Stimulated activated naive B cell treated with anti-CD40 and anti-IgM and Interleukin-4, amounts not matched to agents 10 μg/mL and 1 μg/mL and 100 μg/mL, for 72 hours (primary cell): ENCODE measurements at regions not wholly inside any gene's neighbourhood (a gene's known extent, or its start where the extent isn't known, plus 50 kb on each side); places are given as distances from the start of the nearest gene placed in this dataset.
A peak's percentile ranks its signal among the peaks of the same experiment; 100 is the strongest.

Experiments
- ATAC-seq, 2 donors: fragments of 150-1000 bp; cut with Tn5 transposase; replicated peaks; 2 replicates each; pipeline ENCODE4 v1.10.0; 2021; ENCODE audit warnings: moderate library complexity in 1 of 2
- DNase-seq: peaks from one replicate; pipeline ENCODE4 v3.0.0; 2021
- H3K27ac Mint-ChIP-seq: one replicate; pipeline ENCODE4 v1.8.0; 2022; ENCODE audit warnings: mild to moderate bottlenecking, mixed read lengths
- H3K27me3 Mint-ChIP-seq, 2 donors: one replicate each; pipeline ENCODE4 v1.8.0; 2022; ENCODE audit warnings: mixed read lengths in 2 of 2
- H3K36me3 Mint-ChIP-seq, 2 donors: one replicate each; pipeline ENCODE4 v1.8.0; 2022; ENCODE audit warnings: mixed read lengths in 2 of 2, mild to moderate bottlenecking in 1 of 2
- H3K4me1 Mint-ChIP-seq, 2 donors: one replicate each; pipeline ENCODE4 v1.8.0; 2022; ENCODE audit warnings: mixed read lengths in 2 of 2, mild to moderate bottlenecking in 1 of 2
- H3K4me3 Mint-ChIP-seq, 2 donors: one replicate each; pipeline ENCODE4 v1.8.0; 2022; ENCODE audit warnings: mild to moderate bottlenecking in 2 of 2, mixed read lengths in 2 of 2, moderate library complexity in 1 of 2
- H3K9me3 Mint-ChIP-seq, 2 donors: one replicate each; pipeline ENCODE4 v1.8.0; 2022; ENCODE audit warnings: mixed read lengths in 2 of 2, mild to moderate bottlenecking in 1 of 2

GRCh38 chr2:60000686-60001085 is 552.8 kb downstream of the BCL11A start:
- DNase-seq (no peak), ATAC-seq (peak in 1 of 2 donors; percentile 3)
- Mint-ChIP-seq H3K4me3 (no peak overlapping the region), H3K9me3 (no peaks in the 10 kb centered on the region), H3K27me3 (no peaks in the 10 kb centered on the region), H3K4me1 (peaks cover 19 to 38% of the 10 kb centered on the region in 2 donors), H3K36me3 (no peaks in the 10 kb centered on the region), H3K27ac (no peak overlapping the region)

- peak; percentile 55 to 60 for ATAC-seq
Measured at GRCh38 chr2:59998324-59998723, 555.1 kb downstream of the BCL11A start.

GRCh38 chr2:59997371-59997770 is 556.1 kb downstream of the BCL11A start:
- Mint-ChIP-seq H3K9me3 (no peaks in the 10 kb centered on the region), H3K4me1 (peaks cover 20 to 40% of the 10 kb centered on the region in 2 donors), H3K36me3 (no peaks in the 10 kb centered on the region), H3K4me3 (no peak overlapping the region), H3K27ac (no peak overlapping the region), H3K27me3 (no peaks in the 10 kb centered on the region)
- ATAC-seq (no peak), DNase-seq (no peak)

More at GRCh38 chr2:59998324-59998723, 555.1 kb downstream of the BCL11A start:
- peaks cover 19 to 40% of the 10 kb centered on the region in 2 donors for H3K4me1 Mint-ChIP-seq
- no peak overlapping the region for H3K4me3 Mint-ChIP-seq
- DNase-seq = no peak
- no peaks in the 10 kb centered on the region for H3K27me3 Mint-ChIP-seq
- no peaks in the 10 kb centered on the region for H3K9me3 Mint-ChIP-seq
- no peak overlapping the region for H3K27ac Mint-ChIP-seq
- H3K36me3 Mint-ChIP-seq = no peaks in the 10 kb centered on the region

GRCh38 chr2:59996855-59997254 is 556.6 kb downstream of the BCL11A start:
- H3K9me3 Mint-ChIP-seq = no peaks in the 10 kb centered on the region
- H3K27ac Mint-ChIP-seq = no peak overlapping the region
- no peaks in the 10 kb centered on the region for H3K36me3 Mint-ChIP-seq
- no peak for ATAC-seq
- no peaks in the 10 kb centered on the region for H3K27me3 Mint-ChIP-seq
- peaks cover 21 to 36% of the 10 kb centered on the region in 2 donors for H3K4me1 Mint-ChIP-seq
- no peak overlapping the region for H3K4me3 Mint-ChIP-seq
- DNase-seq = no peak

- Mint-ChIP-seq H3K4me1 (peaks cover 12 to 18% of the 10 kb centered on the region in 2 donors), H3K27me3 (no peaks in the 10 kb centered on the region), H3K9me3 (no peaks in the 10 kb centered on the region), H3K4me3 (no peak overlapping the region), H3K36me3 (no peaks in the 10 kb centered on the region), H3K27ac (no peak overlapping the region)
- ATAC-seq (peak in 1 of 2 donors; percentile 25), DNase-seq (no peak)
Measured at GRCh38 chr2:59993726-59994125, 559.7 kb downstream of the BCL11A start.

- Mint-ChIP-seq H3K4me1 (peaks cover 0 to 1% of the 10 kb centered on the region in 2 donors), H3K27ac (no peak overlapping the region), H3K27me3 (no peaks in the 10 kb centered on the region), H3K4me3 (no peak overlapping the region), H3K36me3 (no peaks in the 10 kb centered on the region), H3K9me3 (no peaks in the 10 kb centered on the region)
- ATAC-seq (no peak), DNase-seq (no peak)
Measured at GRCh38 chr2:59988341-59988740, 565.1 kb downstream of the BCL11A start.

- H3K36me3 Mint-ChIP-seq = no peaks in the 10 kb centered on the region
- no peak overlapping the region for H3K27ac Mint-ChIP-seq
- no peaks in the 10 kb centered on the region for H3K9me3 Mint-ChIP-seq
- H3K27me3 Mint-ChIP-seq = no peaks in the 10 kb centered on the region
- no peaks in the 10 kb centered on the region for H3K4me1 Mint-ChIP-seq
- ATAC-seq (no peak), DNase-seq (no peak)
- H3K4me3 Mint-ChIP-seq = no peak overlapping the region
Measured at GRCh38 chr2:59986511-59986910, 566.9 kb downstream of the BCL11A start.

- Mint-ChIP-seq H3K27ac (no peak overlapping the region), H3K4me3 (no peak overlapping the region), H3K36me3 (no peaks in the 10 kb centered on the region), H3K9me3 (no peaks in the 10 kb centered on the region), H3K4me1 (no peaks in the 10 kb centered on the region), H3K27me3 (no peaks in the 10 kb centered on the region)
- no peak for ATAC-seq
- DNase-seq = no peak
Measured at GRCh38 chr2:59985923-59986322, 567.5 kb downstream of the BCL11A start.

- DNase-seq (no peak), ATAC-seq (no peak)
- no peak overlapping the region for H3K27ac Mint-ChIP-seq
- H3K4me1 Mint-ChIP-seq = no peaks in the 10 kb centered on the region
- H3K4me3 Mint-ChIP-seq = no peak overlapping the region
- no peaks in the 10 kb centered on the region for H3K9me3 Mint-ChIP-seq
- H3K27me3 Mint-ChIP-seq = no peaks in the 10 kb centered on the region
- no peaks in the 10 kb centered on the region for H3K36me3 Mint-ChIP-seq
Measured at GRCh38 chr2:59974051-59974766, 579.2 kb downstream of the BCL11A start.

GRCh38 chr2:59969161-59969560 is 584.3 kb downstream of the BCL11A start:
- DNase-seq (no peak), ATAC-seq (no peak)
- no peaks in the 10 kb centered on the region for H3K9me3 Mint-ChIP-seq
- no peaks in the 10 kb centered on the region for H3K36me3 Mint-ChIP-seq
- no peak overlapping the region for H3K27ac Mint-ChIP-seq
- no peak overlapping the region for H3K4me3 Mint-ChIP-seq
- peaks cover 0 to 3% of the 10 kb centered on the region in 2 donors for H3K4me1 Mint-ChIP-seq
- no peaks in the 10 kb centered on the region for H3K27me3 Mint-ChIP-seq

- Mint-ChIP-seq H3K27me3 (no peaks in the 10 kb centered on the region), H3K4me3 (no peak overlapping the region), H3K9me3 (no peaks in the 10 kb centered on the region), H3K36me3 (no peaks in the 10 kb centered on the region), H3K4me1 (peaks cover 0 to 3% of the 10 kb centered on the region in 2 donors), H3K27ac (no peak overlapping the region)
- DNase-seq (no peak), ATAC-seq (no peak)
Measured at GRCh38 chr2:59968441-59968840, 585.0 kb downstream of the BCL11A start.

- Mint-ChIP-seq H3K9me3 (no peaks in the 10 kb centered on the region), H3K27me3 (no peaks in the 10 kb centered on the region), H3K36me3 (no peaks in the 10 kb centered on the region), H3K4me1 (peaks cover 0 to 3% of the 10 kb centered on the region in 2 donors), H3K4me3 (no peak overlapping the region), H3K27ac (no peak overlapping the region)
- DNase-seq (no peak), ATAC-seq (no peak)
Measured at GRCh38 chr2:59967691-59968090, 585.8 kb downstream of the BCL11A start.

GRCh38 chr2:59963157-59963556 is 590.3 kb downstream of the BCL11A start:
- no peak for ATAC-seq
- no peaks in the 10 kb centered on the region for H3K9me3 Mint-ChIP-seq
- H3K27me3 Mint-ChIP-seq = no peaks in the 10 kb centered on the region
- H3K4me1 Mint-ChIP-seq = peaks cover 11 to 12% of the 10 kb centered on the region in 2 donors
- no peak overlapping the region for H3K27ac Mint-ChIP-seq
- H3K36me3 Mint-ChIP-seq = no peaks in the 10 kb centered on the region
- DNase-seq = no peak
- no peak overlapping the region for H3K4me3 Mint-ChIP-seq

- Mint-ChIP-seq H3K27ac (no peak overlapping the region), H3K27me3 (no peaks in the 10 kb centered on the region), H3K36me3 (no peaks in the 10 kb centered on the region), H3K9me3 (no peaks in the 10 kb centered on the region), H3K4me1 (peaks cover 12 to 21% of the 10 kb centered on the region in 2 donors), H3K4me3 (no peak overlapping the region)
- no peak for DNase-seq
- no peak for ATAC-seq
Measured at GRCh38 chr2:59961746-59962145, 591.7 kb downstream of the BCL11A start.

GRCh38 chr2:59959944-59960343 is 593.5 kb downstream of the BCL11A start:
- Mint-ChIP-seq H3K27ac (no peak overlapping the region), H3K36me3 (no peaks in the 10 kb centered on the region), H3K27me3 (no peaks in the 10 kb centered on the region), H3K4me1 (peaks cover 12 to 23% of the 10 kb centered on the region in 2 donors), H3K9me3 (peaks cover 0 to 5% of the 10 kb centered on the region in 2 donors), H3K4me3 (no peak overlapping the region)
- no peak for DNase-seq
- ATAC-seq = no peak
